SK-N-SH (cell line): ENCODE measurements at regions not wholly inside any gene's neighbourhood (a gene's known extent, or its start where the extent isn't known, plus 50 kb on each side); places are given as distances from the start of the nearest gene placed in this dataset.

Source experiments
- CTCF ChIA-PET: fragments of 300-600, 350-600 bp; formaldehyde crosslinking; extraction: SDS; loops from one replicate; lab custom pipeline; 2021; lab: Yijun Ruan, JAX
- POLR2A ChIA-PET: fragments of 350-600 bp; sonication (Branson Sonifier 250); formaldehyde crosslinking; extraction: SDS; loops from one replicate; lab custom pipeline; 2020; ENCODE audit warnings: antibody characterized with exemption, inconsistent platforms; lab: Yijun Ruan, JAX
- DNase-seq: peaks from one replicate; pipeline ENCODE4 v3.0.0; 2012
- H2AFZ ChIP-seq: fragments of 200-600 bp; sonication (generic); 2 replicates; pipeline ENCODE4 v1.8.1; 2016; ENCODE audit warnings: antibody characterized with exemption, mild to moderate bottlenecking, low read depth
- H3F3A ChIP-seq: fragments of 200-600 bp; sonication (generic); replicated peaks from 2 replicates; pipeline ENCODE3; 2016; ENCODE audit warnings: antibody characterized with exemption, mild to moderate bottlenecking; ENCODE audit not compliant: insufficient read depth
- H3K27ac ChIP-seq, 2 experiments: fragments of 200-500 bp in 1 of 2; fragments of 200-600 bp in 1 of 2; sonication (Bioruptor generic) in 1 of 2; sonication (generic), shearing (Covaris generic) in 1 of 2; 2 replicates each; pipeline versions ENCODE4 v1.5.1 to v1.6.1; 2014 to 2016; ENCODE audit warnings: low read depth in 2 of 2, inconsistent platforms in 1 of 2, low read length in 1 of 2, mild to moderate bottlenecking in 1 of 2, mixed read lengths in 1 of 2
- H3K27me3 ChIP-seq: fragments of 200-600 bp; sonication (generic), shearing (Covaris generic); 2 replicates; pipeline ENCODE4 v1.6.1; 2016; ENCODE audit warnings: mixed run types; ENCODE audit not compliant: insufficient read depth
- H3K36me3 ChIP-seq, 2 experiments: fragments of 200-500 bp in 1 of 2; fragments of 200-600 bp in 1 of 2; sonication (Bioruptor generic) in 1 of 2; sonication (generic) in 1 of 2; replicated peaks in 1 of 2; 2 replicates each; pipeline versions ENCODE3 to v1.5.1; 2014 to 2016; ENCODE audit warnings: low read length in 1 of 2, mild to moderate bottlenecking in 1 of 2; ENCODE audit not compliant: insufficient read depth in 2 of 2, control insufficient read depth in 1 of 2
- H3K4me1 ChIP-seq, 2 experiments: fragments of 200-500 bp in 1 of 2; fragments of 200-600 bp in 1 of 2; sonication (Bioruptor generic) in 1 of 2; sonication (generic), shearing (Covaris generic) in 1 of 2; 2 replicates each; pipeline versions ENCODE4 v1.5.1 to v1.6.1; 2014 to 2016; ENCODE audit warnings: low read depth in 1 of 2, low read length in 1 of 2, mixed run types in 1 of 2; ENCODE audit not compliant: insufficient read depth in 2 of 2, control insufficient read depth in 1 of 2
- H3K4me2 ChIP-seq: fragments of 200-600 bp; sonication (generic), shearing (Covaris generic); 2 replicates; pipeline ENCODE4 v1.6.1; 2017; ENCODE audit warnings: mixed run types
- H3K4me3 ChIP-seq, 2 experiments: fragments of 200-500 bp in 1 of 2; fragments of 200-600 bp in 1 of 2; sonication (Bioruptor generic) in 1 of 2; sonication (generic), shearing (Covaris generic) in 1 of 2; 2 replicates each; pipeline versions ENCODE4 v1.5.1 to v1.8.1; 2014 to 2016; ENCODE audit warnings: low read depth in 2 of 2, inconsistent platforms in 1 of 2, low read length in 1 of 2, mild to moderate bottlenecking in 1 of 2, mixed read lengths in 1 of 2, moderate library complexity in 1 of 2
- H3K79me2 ChIP-seq: fragments of 200-600 bp; sonication (generic); 2 replicates; pipeline ENCODE4 v1.8.1; 2017; ENCODE audit warnings: mild to moderate bottlenecking; ENCODE audit not compliant: insufficient read depth
- H3K9ac ChIP-seq: fragments of 200-600 bp; sonication (generic); 2 replicates; pipeline ENCODE4 v1.6.1; 2017; ENCODE audit warnings: mixed run types
- H3K9me2 ChIP-seq: fragments of 200-600 bp; sonication (generic); 2 replicates; pipeline ENCODE4 v1.6.1; 2017; ENCODE audit warnings: mixed run types
- H3K9me3 ChIP-seq: fragments of 200-600 bp; sonication (generic); 2 replicates; pipeline ENCODE4 v1.6.1; 2017; ENCODE audit warnings: mixed run types, mild to moderate bottlenecking, moderate library complexity
- H4K20me1 ChIP-seq: fragments of 200-600 bp; sonication (generic); 2 replicates; pipeline ENCODE4 v1.6.1; 2017; ENCODE audit warnings: mild to moderate bottlenecking, mixed run types; ENCODE audit not compliant: insufficient read depth
- CHD2 ChIP-seq: fragments of 150-350 bp; IDR thresholded peaks from 2 replicates; pipeline ENCODE4 v1.6.1; 2018; ENCODE audit warnings: low read length; ENCODE audit not compliant: partially characterized antibody
- ELF1 ChIP-seq: IDR thresholded peaks from 2 replicates; pipeline ENCODE4 v1.4.0; 2012
- EZH2phosphoT487 ChIP-seq: fragments of 200-600 bp; sonication (generic); IDR thresholded peaks from 2 replicates; pipeline ENCODE4 v1.6.1; 2017; ENCODE audit warnings: low read depth, mixed run types, mild to moderate bottlenecking, antibody characterized with exemption, moderate library complexity, borderline replicate concordance
- FOSL2 ChIP-seq: IDR thresholded peaks from 2 replicates; pipeline ENCODE4 v1.4.0; 2012; ENCODE audit warnings: low read depth, mild to moderate bottlenecking, moderate library complexity, borderline replicate concordance
- FOXJ3 ChIP-seq: sonication (generic); formaldehyde crosslinking; IDR thresholded peaks from 2 replicates; pipeline ENCODE4 v1.5.1; 2020; ENCODE audit warnings: mild to moderate bottlenecking, missing genetic modification reagents
- GABPA ChIP-seq: IDR thresholded peaks from 2 replicates; pipeline ENCODE4 v1.4.0; 2012; ENCODE audit warnings: low read depth, mild to moderate bottlenecking
- JUND ChIP-seq: IDR thresholded peaks from 2 replicates; pipeline ENCODE4 v1.4.0; 2012
- MEF2A ChIP-seq: IDR thresholded peaks from 2 replicates; pipeline ENCODE4 v1.4.0; 2012; ENCODE audit warnings: low read depth, borderline replicate concordance
- MXI1 ChIP-seq: IDR thresholded peaks from 2 replicates; pipeline ENCODE4 v1.6.1; 2012; ENCODE audit warnings: mild to moderate bottlenecking, low read depth, low read length, improper control_type of control experiment
- NRF1 ChIP-seq: IDR thresholded peaks from 2 replicates; pipeline ENCODE4 v1.6.1; 2012; ENCODE audit warnings: low read depth, mild to moderate bottlenecking, low read length
- POLR2AphosphoS5 ChIP-seq: IDR thresholded peaks from 2 replicates; pipeline ENCODE4 v1.6.1; 2012; ENCODE audit warnings: low read depth, low read length
- RAD21 ChIP-seq: IDR thresholded peaks from 2 replicates; pipeline ENCODE4 v1.6.1; 2012; ENCODE audit warnings: mild to moderate bottlenecking, low read length
- RCOR1 ChIP-seq: fragments of 150-350 bp; IDR thresholded peaks from 2 replicates; pipeline ENCODE4 v1.6.1; 2017; ENCODE audit warnings: antibody characterized with exemption, low read length
- REST ChIP-seq: IDR thresholded peaks from 2 replicates; pipeline ENCODE4 v1.6.1; 2012; ENCODE audit warnings: mild to moderate bottlenecking, low read depth, low read length, moderate library complexity
- TCF12 ChIP-seq: IDR thresholded peaks from 2 replicates; pipeline ENCODE4 v1.4.0; 2012
- TEAD4 ChIP-seq: IDR thresholded peaks from 2 replicates; pipeline ENCODE4 v1.4.0; 2012; ENCODE audit warnings: mild to moderate bottlenecking, borderline replicate concordance; ENCODE audit not compliant: insufficient read depth
- WGBS: methylation state at CpG from one replicate; pipeline ENCODE4 v1.1.6; 2017; ENCODE audit warnings: low lambda C conversion rate; 5-methylcytosine and 5-hydroxymethylcytosine counted together

- TF ChIP-seq MXI1: no peak
- TF ChIP-seq JUND: no peak
- no peak for TF ChIP-seq CHD2
- no peak for TF ChIP-seq FOXJ3 (CRISPR knock-in tag)
- Histone ChIP-seq H3K9me2 (no peaks in the 10 kb centered on the region), H3K27ac (no peak overlapping the region), H3F3A (no peaks in the 10 kb centered on the region), H3K9ac (no peak overlapping the region), H3K9me3 (no peaks in the 10 kb centered on the region), H3K36me3 (no peaks in the 10 kb centered on the region), H3K4me1 (no peaks in the 10 kb centered on the region), H3K4me3 (no peak overlapping the region), H3K79me2 (no peaks in the 10 kb centered on the region), H3K27me3 (no peaks in the 10 kb centered on the region), H2AFZ (no peak overlapping the region), H3K4me2 (no peak overlapping the region), H4K20me1 (no peaks in the 10 kb centered on the region)
- ChIA-PET CTCF (no interaction called here), POLR2A (no interaction called here)
- 69% methylated on average over 11 of the region's 12 CpGs for WGBS
- no peak for DNase-seq
These were observed 155.2 kb upstream of the PPP2R2D start for GRCh38 chr10:131745591-131745990.

- no peak overlapping the region for H3K4me2 ChIP-seq
- no peaks in the 10 kb centered on the region for H4K20me1 ChIP-seq
- no peaks in the 10 kb centered on the region for H3K27me3 ChIP-seq
- no peak for DNase-seq
- H3K4me1 ChIP-seq: no peaks in the 10 kb centered on the region
- H3K79me2 ChIP-seq: no peaks in the 10 kb centered on the region
- H3K9me3 ChIP-seq: no peaks in the 10 kb centered on the region
- H3K9me2 ChIP-seq: no peaks in the 10 kb centered on the region
- H3K27ac ChIP-seq: no peak overlapping the region
- H3K36me3 ChIP-seq: no peaks in the 10 kb centered on the region
- H3F3A ChIP-seq: no peaks in the 10 kb centered on the region
- ChIA-PET CTCF (interaction anchor here (0.6 kb wide), 1 partner anchor 115 kb away, joined by 3 read pairs; no protein-coding TSS in a partner anchor), POLR2A (no interaction called here)
- H3K4me3 ChIP-seq: no peak overlapping the region
- TF ChIP-seq MEF2A: no peak
- TF ChIP-seq EZH2phosphoT487: no peak
- no peak for TF ChIP-seq TCF12
- TF ChIP-seq TEAD4: no peak
- TF ChIP-seq POLR2AphosphoS5: no peak
- no peak for TF ChIP-seq ELF1
- TF ChIP-seq FOSL2: no peak
- no peak for TF ChIP-seq NRF1
- no peak for TF ChIP-seq REST
- TF ChIP-seq GABPA: no peak
- TF ChIP-seq RAD21: no peak
- no peak for TF ChIP-seq RCOR1
- no peak overlapping the region for H2AFZ ChIP-seq
- WGBS: 57% methylated on average over 3 of the region's 20 CpGs
- H3K9ac ChIP-seq: no peak overlapping the region
These were observed 154.5 kb upstream of the PPP2R2D start for GRCh38 chr10:131746241-131746711.
